K562 (cell line): ENCODE measurements at regions not wholly inside any gene's neighbourhood (a gene's known extent, or its start where the extent isn't known, plus 50 kb on each side); places are given as distances from the start of the nearest gene placed in this dataset.
"Not testable (repeated sequence)": the region's sequence is repeated elsewhere in the genome, so short reads cannot be mapped to it uniquely, and the experiment has no call there.

Experiments used
- ATAC-seq: fragments of 200-7000 bp; cut with Tn5 transposase; 3 replicates; pipeline ENCODE4 v1.9.1; 2020; ENCODE audit warnings: moderate library complexity
- BruUV-seq: library from RNA; stranded (reverse); fragments of 400-500 nt; replicated peaks from 2 replicates; lab custom pipeline; 2021; lab: Mats Ljungman, UMichigan
- CTCF ChIA-PET: fragments of 300-600 bp; formaldehyde crosslinking; extraction: SDS; loops from one replicate; lab custom pipeline; 2021; ENCODE audit warnings: low intra/inter-chr PET ratio; lab: Yijun Ruan, JAX
- POLR2A ChIA-PET: fragments of 300-600, 350-650 bp; sonication (Branson Sonifier 250); formaldehyde crosslinking; extraction: SDS; loops from one replicate; lab custom pipeline; 2021; ENCODE audit warnings: antibody characterized with exemption, inconsistent platforms; lab: Yijun Ruan, JAX
- DNase-seq, 4 experiments: peaks; one replicate each; pipeline versions ENCODE4 v3.0.0 to v3.0.0-alpha.2; 2011 to 2018; ENCODE audit warnings: low spot score in 3 of 4, mixed read lengths in 3 of 4; ENCODE audit errors: extremely low read depth in 1 of 4
- FAIRE-seq: peaks from 2 replicates; lab custom pipeline; 2011; peaks lifted over from hg19 to GRCh38; lab: Jason Lieb, UNC
- H2AFZ ChIP-seq: 2 replicates; pipeline ENCODE4 v1.6.0; 2011; ENCODE audit warnings: low read depth, low read length, control low read depth, inconsistent platforms
- H3K27ac ChIP-seq: fragments of 200-600 bp; 3 replicates; pipeline ENCODE4 v1.8.0; 2011; ENCODE audit warnings: low read depth, mild to moderate bottlenecking, control low read depth, inconsistent platforms, low read length, moderate library complexity, mixed read lengths; ENCODE audit errors: extremely low read depth
- H3K27me3 ChIP-seq, 2 experiments: fragments of 300-600 bp in 1 of 2; 2 replicates in 1 of 2; 3 replicates in 1 of 2; pipeline versions ENCODE4 v1.6.0 to v1.8.0; 2011; ENCODE audit warnings: inconsistent platforms in 2 of 2, low read length in 2 of 2, mild to moderate bottlenecking in 1 of 2, mixed read lengths in 1 of 2, moderate library complexity in 1 of 2; ENCODE audit not compliant: control insufficient read depth in 2 of 2, insufficient read depth in 2 of 2
- H3K36me3 ChIP-seq: fragments of 300-600 bp; 3 replicates; pipeline ENCODE4 v1.8.0; 2011; ENCODE audit warnings: mild to moderate bottlenecking, low read length, inconsistent platforms; ENCODE audit not compliant: control insufficient read depth, insufficient read depth
- H3K4me1 ChIP-seq, 2 experiments: fragments of 200-600 bp in 1 of 2; replicated peaks in 1 of 2; 2 replicates in 1 of 2; 3 replicates in 1 of 2; pipeline versions ENCODE4 v1.5.1 to v1.8.0; 2011; ENCODE audit warnings: inconsistent platforms in 2 of 2, low read length in 2 of 2, mild to moderate bottlenecking in 1 of 2, mixed read lengths in 1 of 2, moderate library complexity in 1 of 2; ENCODE audit not compliant: control insufficient read depth in 2 of 2, insufficient read depth in 2 of 2
- H3K4me2 ChIP-seq: 2 replicates; pipeline ENCODE4 v1.6.1; 2011; ENCODE audit warnings: low read length, control low read depth, inconsistent platforms, mixed read lengths; ENCODE audit not compliant: insufficient read depth
- H3K4me3 ChIP-seq: fragments of 200-600 bp; sonication (generic), shearing (Covaris generic); 2 replicates; pipeline ENCODE4 v1.5.1; 2016; ENCODE audit warnings: control low read depth, inconsistent platforms
- H3K79me2 ChIP-seq: fragments of 200-600 bp; 3 replicates; pipeline ENCODE4 v1.8.0; 2011; ENCODE audit warnings: low read length, inconsistent platforms; ENCODE audit not compliant: control insufficient read depth, insufficient read depth
- H3K9ac ChIP-seq, 2 experiments: 2 replicates each; pipeline versions ENCODE4 v1.6.0 to v1.6.1; 2011; ENCODE audit warnings: low read depth in 2 of 2, low read length in 2 of 2, control low read depth in 1 of 2, inconsistent platforms in 1 of 2, mild to moderate bottlenecking in 1 of 2, mixed read lengths in 1 of 2; ENCODE audit not compliant: insufficient read depth in 1 of 2
- H3K9me1 ChIP-seq: one replicate; pipeline ENCODE4 v1.6.0; 2011; ENCODE audit warnings: inconsistent platforms, mild to moderate bottlenecking, low read length, moderate library complexity; ENCODE audit not compliant: control insufficient read depth, insufficient read depth
- H3K9me3 ChIP-seq: replicated peaks from 2 replicates; pipeline ENCODE4 v1.5.1; 2011; ENCODE audit warnings: low read depth, low read length, inconsistent platforms; ENCODE audit not compliant: control insufficient read depth, insufficient read depth
- H4K20me1 ChIP-seq: replicated peaks from 2 replicates; pipeline ENCODE4 v1.6.1; 2011; ENCODE audit warnings: low read length, inconsistent platforms, mixed read lengths; ENCODE audit not compliant: control insufficient read depth, insufficient read depth
- ZNF184 ChIP-seq: sonication (generic); formaldehyde crosslinking; IDR thresholded peaks from 2 replicates; pipeline ENCODE4 v1.5.0; 2020; ENCODE audit warnings: missing genetic modification reagents
- ZNF41 ChIP-seq: fragments of 250-450 bp; sonication (Bioruptor Pico); conservative IDR thresholded peaks from 2 replicates; pipeline ENCODE4 v1.4.0; 2020; ENCODE audit warnings: mild to moderate bottlenecking
- WGBS: fragments of 100-300 bp; shearing (Covaris generic); methylation state at CpG from one replicate; pipeline ENCODE4 v1.1.6; 2016; ENCODE audit warnings: low coverage, mixed read lengths; ENCODE audit not compliant: insufficient coverage; ENCODE audit errors: missing lambda C conversion rate; 5-methylcytosine and 5-hydroxymethylcytosine counted together
- in situ Hi-C: fragments of 300-500 bp; cut with MboI; formaldehyde crosslinking; loops from 4 replicates; pipeline ENCODE4 v1.15.0; 2018; ENCODE audit warnings: inconsistent platforms, mixed read lengths
- intact Hi-C: fragments of 100-400 bp; cut with micrococcal nuclease; formaldehyde crosslinking; loops from 2 replicates; pipeline ENCODE4 v1.14.2; 2022

GRCh38 chr4:187910741-187911140 lies 84.8 kb upstream of the ZFP42 start:
- no peaks in the 10 kb centered on the region for H3K9me3 ChIP-seq
- H3K4me1 ChIP-seq, result no peaks in the 10 kb centered on the region
- H3K36me3 ChIP-seq, result no peaks in the 10 kb centered on the region
- CTCF ChIA-PET, result no interaction called here
- WGBS, result 0% methylated on average over 4 of the region's 4 CpGs
- H3K27ac ChIP-seq, result no peak overlapping the region
- no peak overlapping the region for H2AFZ ChIP-seq
- intact Hi-C loops, result no loop called here
- no peaks in the 10 kb centered on the region for H3K79me2 ChIP-seq
- in situ Hi-C loops, result no loop called here
- H3K27me3 ChIP-seq, result no peaks in the 10 kb centered on the region
- H3K9me1 ChIP-seq, result no peaks in the 10 kb centered on the region
- H3K4me2 ChIP-seq, result no peak overlapping the region
- DNase-seq, result no peak
- no peak for FAIRE-seq
- POLR2A ChIA-PET, result no interaction called here
- BruUV-seq, result no TSS peak
- no peak for TF ChIP-seq ZNF184 (CRISPR knock-in tag)
- no peak for TF ChIP-seq ZNF41 (CRISPR knock-in tag)
- no peak overlapping the region for H3K9ac ChIP-seq
- ATAC-seq, result no peak
- H4K20me1 ChIP-seq, result no peaks in the 10 kb centered on the region
- H3K4me3 ChIP-seq, result no peak overlapping the region

- intact Hi-C loops, result not testable (repeated sequence)
Measured at GRCh38 chr4:187915406-187915805, 80.2 kb upstream of the ZFP42 start.

More at GRCh38 chr4:187915406-187915805, 80.2 kb upstream of the ZFP42 start:
- CTCF ChIA-PET, H3K9me1 ChIP-seq, H3K27ac ChIP-seq, FAIRE-seq, in situ Hi-C loops, H3K27me3 ChIP-seq, H3K9ac ChIP-seq, H3K36me3 ChIP-seq, H2AFZ ChIP-seq, H3K4me3 ChIP-seq, H3K4me2 ChIP-seq, H3K79me2 ChIP-seq, H4K20me1 ChIP-seq, ATAC-seq, H3K9me3 ChIP-seq, POLR2A ChIA-PET, BruUV-seq, H3K4me1 ChIP-seq, DNase-seq: not testable (repeated sequence)
- WGBS, result 0% methylated on average over 5 of the region's 5 CpGs
